ENCODE measurements at regions not wholly inside any gene's neighbourhood (a gene's known extent, or its start where the extent isn't known, plus 50 kb on each side); places are given as distances from the start of the nearest gene placed in this dataset.
A peak's percentile ranks its signal among the peaks of the same experiment; 100 is the strongest.

DNA sequence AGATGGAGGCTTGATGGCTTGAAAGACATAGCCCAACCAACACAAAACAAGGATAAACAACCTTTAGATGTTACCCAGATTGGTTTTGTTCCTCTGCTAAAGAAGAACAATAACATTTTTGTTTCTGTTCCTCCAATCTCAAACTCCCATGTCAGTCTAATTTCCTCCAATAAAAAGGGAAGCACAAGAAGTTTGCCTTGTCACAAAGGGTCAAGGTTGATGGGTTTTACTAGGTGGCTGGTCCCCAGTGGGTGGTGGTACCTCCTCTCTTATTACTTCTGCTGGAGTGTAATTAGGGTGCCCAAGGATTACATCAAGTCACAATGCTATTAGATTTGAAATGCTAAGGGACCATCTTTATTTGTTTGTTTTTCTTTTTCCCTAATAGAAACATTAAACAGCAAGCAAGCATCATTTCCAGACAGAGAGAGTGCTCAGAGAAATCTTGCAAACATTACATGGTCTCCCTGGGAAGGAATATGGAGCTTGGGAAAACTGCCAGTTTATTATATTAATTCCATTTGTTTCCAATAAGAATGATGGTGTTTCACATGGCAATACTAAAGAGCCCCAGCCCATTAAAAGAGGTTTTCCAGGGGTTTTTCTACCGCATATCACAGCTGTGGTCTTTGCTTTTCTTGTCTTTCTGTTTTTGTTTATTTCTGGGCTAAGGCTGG, 78.3 kb upstream of the AOAH start:
- no peaks in the 10 kb centered on the region for H3K27me3 ChIP-seq
- no peak for DNase-seq (ENCODE audit: low spot score in 2 of 2)
- intact Hi-C loops (cut with DNase I; ENCODE audit: low total_unique reads), result no loop called here
- H3K4me1 ChIP-seq, result no peaks in the 10 kb centered on the region
- TF ChIP-seq, protein P1, sequence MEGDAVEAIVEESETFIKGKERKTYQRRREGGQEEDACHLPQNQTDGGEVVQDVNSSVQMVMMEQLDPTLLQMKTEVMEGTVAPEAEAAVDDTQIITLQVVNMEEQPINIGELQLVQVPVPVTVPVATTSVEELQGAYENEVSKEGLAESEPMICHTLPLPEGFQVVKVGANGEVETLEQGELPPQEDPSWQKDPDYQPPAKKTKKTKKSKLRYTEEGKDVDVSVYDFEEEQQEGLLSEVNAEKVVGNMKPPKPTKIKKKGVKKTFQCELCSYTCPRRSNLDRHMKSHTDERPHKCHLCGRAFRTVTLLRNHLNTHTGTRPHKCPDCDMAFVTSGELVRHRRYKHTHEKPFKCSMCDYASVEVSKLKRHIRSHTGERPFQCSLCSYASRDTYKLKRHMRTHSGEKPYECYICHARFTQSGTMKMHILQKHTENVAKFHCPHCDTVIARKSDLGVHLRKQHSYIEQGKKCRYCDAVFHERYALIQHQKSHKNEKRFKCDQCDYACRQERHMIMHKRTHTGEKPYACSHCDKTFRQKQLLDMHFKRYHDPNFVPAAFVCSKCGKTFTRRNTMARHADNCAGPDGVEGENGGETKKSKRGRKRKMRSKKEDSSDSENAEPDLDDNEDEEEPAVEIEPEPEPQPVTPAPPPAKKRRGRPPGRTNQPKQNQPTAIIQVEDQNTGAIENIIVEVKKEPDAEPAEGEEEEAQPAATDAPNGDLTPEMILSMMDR (IDR thresholded peaks at IDR 0.05), result no peak
- TF ChIP-seq POLR2AphosphoS5 (IDR thresholded peaks at IDR 0.05) (no peak), POLR2A (IDR thresholded peaks at IDR 0.05) (no peak)
- no peaks in the 10 kb centered on the region for H3K9me3 ChIP-seq
- H3K36me3 ChIP-seq, result no peaks in the 10 kb centered on the region
- H3K27ac ChIP-seq, result no peak overlapping the region
- H3K4me3 ChIP-seq, result no peak overlapping the region

DNA sequence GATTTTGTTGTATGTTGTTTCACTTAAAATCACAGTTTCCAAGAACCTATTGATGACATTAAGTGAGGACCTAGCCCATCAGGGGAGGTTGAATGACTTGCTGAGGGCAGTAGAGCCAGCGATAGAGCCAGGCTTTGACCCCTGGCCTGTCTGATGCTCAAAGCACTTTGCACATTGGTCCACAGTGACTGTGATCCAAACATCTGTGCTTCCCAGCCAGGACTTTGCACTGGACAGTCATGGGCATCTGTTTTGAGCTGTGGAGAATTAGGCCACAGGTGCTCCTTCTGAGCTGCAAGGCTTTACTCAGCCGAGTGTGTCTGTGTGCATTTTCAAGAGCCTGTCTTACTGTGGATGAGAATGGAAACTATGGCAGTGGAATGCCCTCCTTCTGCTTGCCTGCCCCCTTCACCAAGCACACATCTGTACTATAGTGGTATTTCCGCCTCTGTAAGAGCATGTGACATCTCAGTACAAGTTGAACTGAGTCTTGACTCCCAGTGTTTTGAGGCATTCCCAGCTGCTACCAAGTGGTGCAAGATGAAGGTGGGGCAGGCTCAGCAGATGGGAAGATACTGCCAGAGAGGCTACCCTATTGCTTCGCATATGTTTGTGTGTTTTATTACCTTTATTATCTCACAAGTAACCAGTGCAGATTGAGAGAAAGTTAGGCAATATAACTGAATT, 72.7 kb upstream of the AOAH start:
- no peak for DNase-seq (ENCODE audit: low spot score in 2 of 2)

DNA sequence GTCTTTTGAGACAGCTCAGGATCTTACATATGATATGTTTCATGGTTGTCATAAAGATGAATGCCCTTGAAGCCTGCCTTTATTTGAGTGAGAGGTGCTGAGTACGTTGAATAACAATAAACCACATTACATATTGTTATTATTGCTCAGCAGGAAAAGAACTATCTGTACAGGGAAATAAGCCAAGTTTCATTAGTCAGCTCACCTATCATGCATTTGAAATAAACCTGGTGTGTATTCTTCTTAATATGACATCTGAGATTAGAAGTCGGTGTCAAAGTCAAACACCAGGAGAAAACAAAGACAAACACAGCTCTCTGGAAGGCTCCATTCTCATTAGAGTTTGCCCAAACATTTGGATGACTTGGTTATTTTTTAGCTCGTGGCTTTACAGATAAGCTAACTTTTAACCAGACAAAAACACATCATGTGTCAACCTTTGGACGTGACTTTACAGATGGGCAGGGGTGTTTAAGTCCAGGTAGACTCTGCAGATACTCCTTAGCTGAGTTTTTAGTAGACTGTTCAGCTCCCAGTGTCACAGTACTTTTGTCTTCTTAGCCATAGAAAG, 71.2 kb upstream of the AOAH start:
- Histone ChIP-seq H3K4me3 (no peak overlapping the region), H3K9me3 (no peaks in the 10 kb centered on the region), H3K27ac (peak overlapping the region; percentile 51 to 64), H3K36me3 (no peaks in the 10 kb centered on the region), H3K27me3 (no peaks in the 10 kb centered on the region), H3K4me1 (no peaks in the 10 kb centered on the region)
- DNase-seq (ENCODE audit: low spot score in 2 of 2), result no peak
- TF ChIP-seq, protein P1 (IDR thresholded peaks at IDR 0.05), result no peak
- TF ChIP-seq POLR2AphosphoS5 (IDR thresholded peaks at IDR 0.05), result no peak
- TF ChIP-seq POLR2A (IDR thresholded peaks at IDR 0.05), result no peak
- intact Hi-C loops (cut with DNase I; ENCODE audit: low total_unique reads), result no loop called here

More for the DNA sequence above, 72.7 kb upstream of the AOAH start:
- intact Hi-C loops (cut with DNase I; ENCODE audit: low total_unique reads), result no loop called here
- H3K27ac ChIP-seq, result no peak overlapping the region
- no peaks in the 10 kb centered on the region for H3K9me3 ChIP-seq
- no peaks in the 10 kb centered on the region for H3K4me1 ChIP-seq
- H3K36me3 ChIP-seq, result no peaks in the 10 kb centered on the region
- no peak for TF ChIP-seq POLR2AphosphoS5 (IDR thresholded peaks at IDR 0.05)
- TF ChIP-seq POLR2A (IDR thresholded peaks at IDR 0.05), result no peak
- TF ChIP-seq, protein P1 (IDR thresholded peaks at IDR 0.05), result no peak
- H3K4me3 ChIP-seq, result no peak overlapping the region
- no peaks in the 10 kb centered on the region for H3K27me3 ChIP-seq

DNA sequence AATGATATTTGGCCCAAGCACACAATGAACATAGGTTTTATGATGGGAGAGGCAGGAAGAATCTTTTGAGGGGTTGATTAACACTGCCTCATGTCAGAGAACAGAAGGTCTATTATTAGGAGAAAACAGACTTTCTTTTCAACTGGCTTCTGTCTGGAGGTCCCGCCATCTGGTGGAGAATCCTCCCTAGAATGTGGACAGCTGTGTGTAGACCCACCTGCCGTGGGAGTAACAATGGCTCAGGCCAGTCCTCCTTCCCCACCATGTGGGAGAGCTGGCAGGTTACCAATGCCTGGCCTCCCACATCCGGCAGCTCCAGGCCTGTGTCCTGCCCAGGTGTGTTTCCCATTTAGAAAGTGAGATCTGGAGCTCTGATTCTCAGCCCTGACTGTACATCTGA, 70.4 kb upstream of the AOAH start:
- intact Hi-C loops (cut with DNase I; ENCODE audit: low total_unique reads), result no loop called here
- peak overlapping the region; percentile 51 to 64 for H3K27ac ChIP-seq

More for the DNA sequence above, 70.4 kb upstream of the AOAH start:
- no peak for TF ChIP-seq POLR2A (IDR thresholded peaks at IDR 0.05)
- no peak for TF ChIP-seq POLR2AphosphoS5 (IDR thresholded peaks at IDR 0.05)
- TF ChIP-seq, protein P1 (IDR thresholded peaks at IDR 0.05), result peak in 1 of 3 donors; percentile 17
- Histone ChIP-seq H3K4me1 (no peaks in the 10 kb centered on the region), H3K36me3 (no peaks in the 10 kb centered on the region), H3K9me3 (no peaks in the 10 kb centered on the region), H3K27me3 (no peaks in the 10 kb centered on the region), H3K4me3 (no peak overlapping the region)
- peak in 1 of 2 donors; percentile 79 for DNase-seq (ENCODE audit: low spot score in 2 of 2)

Data from breast epithelium (tissue), 4 donors.